Right lung (tissue), 2 donors: ENCODE measurements at regions not wholly inside any gene's neighbourhood (a gene's known extent, or its start where the extent isn't known, plus 50 kb on each side); places are given as distances from the start of the nearest gene placed in this dataset.

Source experiments
- DNase-seq, 2 donors: peaks; one replicate each; pipeline ENCODE4 v3.0.0-alpha.2; 2013

DNA sequence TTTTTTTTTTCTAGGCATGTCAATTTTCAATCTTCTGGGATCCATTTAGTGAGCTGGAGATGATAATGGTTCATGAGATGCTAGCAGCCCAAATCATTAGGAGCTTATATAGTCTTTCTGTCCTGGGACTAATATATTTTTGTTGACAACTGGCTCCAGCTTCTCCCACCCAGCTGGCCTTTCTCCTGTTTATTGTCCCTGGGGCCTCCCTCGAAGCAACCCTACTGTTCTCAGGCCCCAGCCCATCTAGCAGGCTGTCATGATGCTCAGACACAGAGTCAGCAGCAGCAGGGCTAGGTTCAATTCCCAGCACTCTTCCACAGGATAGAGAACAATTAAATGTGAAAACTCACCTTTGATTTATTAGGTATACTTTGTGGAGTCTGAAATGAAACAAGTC, 127.6 kb upstream of the MID1 start:
- no peak for DNase-seq

DNA sequence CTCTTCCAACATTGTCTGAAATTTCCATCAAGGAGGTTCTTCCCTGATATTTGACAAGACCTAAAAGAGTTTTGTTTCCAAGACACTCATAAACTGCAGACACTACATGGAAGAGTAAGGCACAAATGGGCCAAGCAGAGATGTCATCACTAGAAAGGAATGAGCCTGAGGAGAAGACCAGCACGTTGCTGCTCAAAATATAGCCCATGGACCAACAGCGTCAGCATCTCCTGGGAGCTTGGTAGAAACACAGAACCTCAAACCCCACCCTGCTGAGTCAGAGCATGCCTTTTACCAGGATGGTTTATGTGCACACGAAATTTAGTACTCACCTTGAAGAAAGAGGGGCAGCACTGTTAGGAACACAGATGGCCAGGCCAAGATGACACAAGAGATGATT, 128.7 kb upstream of the MID1 start:
- no peak for DNase-seq

DNA sequence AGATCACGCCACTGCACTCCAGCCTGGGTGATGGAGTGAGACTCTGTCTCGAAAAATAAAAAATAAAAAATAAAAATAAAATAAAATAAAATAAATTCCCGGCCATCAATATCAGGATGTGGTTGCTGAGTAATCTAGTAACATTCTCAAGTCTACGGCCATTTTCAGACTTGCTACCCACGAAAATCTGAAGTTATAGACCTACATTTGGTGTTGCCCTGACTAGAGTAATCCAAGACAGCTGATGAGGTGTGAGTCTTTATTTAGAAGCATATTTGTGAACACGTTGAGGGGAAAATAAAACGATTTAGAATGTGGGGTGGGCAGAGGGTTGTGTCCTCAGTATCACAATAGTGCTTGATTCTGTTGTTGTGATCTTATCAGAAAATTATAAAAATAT, 130.2 kb upstream of the MID1 start:
- DNase-seq, result no peak

DNA sequence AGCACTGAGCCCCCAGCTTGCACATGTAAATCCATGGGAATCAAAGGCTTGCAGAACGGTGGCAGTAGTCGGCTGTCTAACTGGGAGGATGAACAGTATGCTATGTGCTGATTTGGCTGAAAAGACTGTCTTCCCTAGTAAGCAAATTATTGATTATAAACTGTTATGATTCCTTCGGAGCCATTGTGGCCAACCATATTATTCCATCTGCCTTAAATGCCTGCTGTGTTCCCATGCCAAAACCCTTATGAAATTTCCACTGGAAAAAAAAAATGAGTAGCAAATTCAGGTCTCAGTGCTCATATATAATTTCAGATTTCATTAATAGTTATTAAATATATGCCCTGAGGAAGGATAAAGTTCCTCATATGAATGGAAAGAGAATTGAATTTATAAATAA, 132.7 kb upstream of the MID1 start:
- no peak for DNase-seq

DNA sequence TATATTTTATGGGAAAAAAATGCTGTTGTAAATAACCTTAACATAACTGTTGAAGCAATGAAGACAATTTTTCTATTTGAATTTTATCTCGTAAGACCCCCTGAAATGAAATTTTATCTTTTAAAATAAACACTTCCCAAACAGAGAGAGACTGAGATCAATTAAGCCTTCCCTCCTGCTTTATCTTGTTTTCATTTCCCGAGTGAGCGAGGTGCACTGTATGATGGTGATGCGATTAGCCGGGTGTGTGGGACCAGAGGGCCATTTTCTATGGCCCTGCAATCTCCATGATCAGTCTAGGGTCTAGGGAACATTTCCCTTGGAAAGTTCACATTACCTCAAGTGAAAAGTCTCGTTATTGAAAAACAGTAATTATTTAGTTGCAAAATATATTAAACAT, 134.1 kb upstream of the MID1 start:
- no peak for DNase-seq

- no peak for DNase-seq
These were observed 135.3 kb upstream of the MID1 start for GRCh38 chrX:10755439-10756334.

DNA sequence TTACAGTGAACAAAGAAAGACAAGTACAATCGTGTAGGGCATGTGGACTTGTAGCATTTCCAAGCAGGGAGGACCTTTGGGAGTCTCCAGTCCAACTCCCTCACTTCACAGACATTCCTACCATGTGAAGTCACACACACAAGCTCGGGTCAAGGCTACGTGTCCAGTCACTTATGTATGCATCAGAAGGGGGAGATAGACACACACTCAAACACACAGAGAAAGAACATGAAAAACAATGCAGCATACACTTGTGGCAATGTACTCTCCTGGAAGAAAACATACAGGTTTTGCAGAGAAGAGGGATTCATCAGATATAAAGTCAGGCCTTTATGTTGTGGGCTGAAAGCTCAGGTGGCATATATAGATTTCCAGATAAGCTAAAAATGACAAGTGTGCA, 136.1 kb upstream of the MID1 start:
- no peak for DNase-seq

GRCh38 chrX:10759141-10759799, 138.9 kb upstream of the MID1 start:
- peak in 1 of 2 donors; percentile 23 for DNase-seq

DNA sequence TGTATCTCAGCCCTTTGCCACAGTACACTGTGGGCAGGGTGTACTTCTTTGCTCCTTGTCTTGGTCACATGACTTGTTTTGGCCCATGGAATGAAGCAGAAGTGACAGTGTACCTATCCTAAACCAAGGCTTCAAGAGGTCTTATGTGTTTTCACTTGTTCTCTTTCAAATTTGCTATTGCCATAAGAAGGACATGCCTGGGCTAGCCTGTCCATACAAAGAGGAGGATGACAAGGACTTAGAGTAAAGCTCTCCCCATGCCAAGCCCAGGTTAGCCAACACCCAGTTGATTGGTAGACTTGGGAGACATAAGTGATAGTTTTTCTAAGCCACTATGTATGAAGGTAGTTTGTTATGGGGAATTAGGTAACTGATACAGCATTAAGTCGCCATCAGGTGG, 141.1 kb upstream of the MID1 start:
- DNase-seq, result no peak

DNA sequence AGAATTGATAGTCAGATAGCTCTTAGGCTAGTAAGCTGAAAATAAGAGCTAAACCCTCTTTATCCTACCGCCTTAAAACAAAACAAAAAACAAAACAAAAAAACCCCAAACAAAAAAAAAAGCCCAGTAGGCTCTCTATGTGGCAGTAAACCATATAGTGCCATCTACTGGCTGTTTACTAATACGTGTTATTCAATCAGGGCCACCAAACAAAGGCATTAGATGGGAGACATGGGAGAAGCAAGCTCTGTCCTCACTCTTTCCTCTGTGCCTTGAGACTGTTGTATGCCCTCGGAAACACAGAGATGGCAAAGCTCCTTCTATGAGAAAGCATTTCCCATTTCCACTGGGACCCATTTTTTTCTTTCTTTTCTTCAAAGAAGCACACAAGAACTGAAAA, 148.8 kb upstream of the MID1 start:
- peak in 1 of 2 donors; percentile 21 for DNase-seq

DNA sequence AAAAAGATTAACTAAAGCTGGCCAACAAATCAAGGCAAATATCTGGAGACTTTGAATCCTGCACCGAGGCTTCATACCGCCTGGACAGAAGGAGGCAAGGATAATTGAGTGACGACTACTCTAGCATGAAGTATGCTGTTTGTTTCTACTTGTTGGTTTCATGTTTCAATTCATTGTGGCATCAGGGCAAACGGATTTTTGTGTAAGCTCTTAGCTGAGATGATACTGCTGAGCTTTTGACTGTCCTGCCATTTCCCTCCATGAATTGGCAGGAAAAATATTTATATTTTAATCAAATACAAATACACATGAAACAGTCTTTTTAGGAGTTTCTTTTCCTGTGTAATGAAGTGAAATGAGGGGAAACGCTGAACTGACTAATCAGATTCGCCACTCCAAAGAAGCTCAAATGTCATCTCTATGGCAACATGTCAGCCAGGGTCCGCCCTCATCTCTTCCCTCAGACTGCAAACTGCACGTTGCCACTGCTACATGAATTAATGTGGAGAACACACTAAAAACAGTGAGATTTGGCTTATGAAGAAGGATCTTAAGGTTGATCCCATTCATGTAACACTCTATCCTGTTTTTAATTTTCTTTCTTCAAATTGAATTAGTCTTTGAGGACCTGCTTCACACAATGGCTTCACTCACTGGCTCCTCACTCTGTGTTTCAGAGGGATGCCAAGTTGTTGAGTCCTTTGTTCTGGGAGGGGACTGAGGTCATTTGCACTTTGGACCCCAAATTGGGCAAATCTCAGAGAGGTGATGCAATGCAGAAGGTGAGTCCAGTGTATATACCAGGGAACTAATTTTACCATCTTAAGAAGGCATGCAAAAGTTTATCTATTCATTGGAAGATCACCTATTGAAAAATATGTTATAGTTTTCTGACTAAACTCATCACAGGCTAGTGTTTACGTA, 149.6 kb upstream of the MID1 start:
- DNase-seq, result peak; percentile 38 to 50

DNA sequence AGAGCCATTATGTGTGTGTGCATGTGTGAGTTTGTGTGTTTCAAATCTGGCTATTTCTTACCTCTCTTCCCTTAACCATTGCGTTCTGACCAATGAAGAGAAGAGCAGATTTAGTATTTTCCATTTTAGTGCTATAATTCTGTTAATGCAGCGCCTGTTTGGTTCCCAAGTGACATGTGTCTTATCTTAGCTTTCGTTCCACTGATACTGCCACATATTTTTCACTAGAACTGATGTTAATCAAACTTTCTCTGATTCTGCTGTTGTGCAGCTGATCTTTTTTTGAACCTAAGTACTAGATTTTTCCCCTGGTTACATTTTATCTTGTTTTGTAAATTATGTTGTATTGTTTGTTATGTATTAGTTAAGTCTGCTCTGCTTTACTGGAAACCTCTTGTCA, 152.9 kb upstream of the MID1 start:
- DNase-seq, result no peak

DNA sequence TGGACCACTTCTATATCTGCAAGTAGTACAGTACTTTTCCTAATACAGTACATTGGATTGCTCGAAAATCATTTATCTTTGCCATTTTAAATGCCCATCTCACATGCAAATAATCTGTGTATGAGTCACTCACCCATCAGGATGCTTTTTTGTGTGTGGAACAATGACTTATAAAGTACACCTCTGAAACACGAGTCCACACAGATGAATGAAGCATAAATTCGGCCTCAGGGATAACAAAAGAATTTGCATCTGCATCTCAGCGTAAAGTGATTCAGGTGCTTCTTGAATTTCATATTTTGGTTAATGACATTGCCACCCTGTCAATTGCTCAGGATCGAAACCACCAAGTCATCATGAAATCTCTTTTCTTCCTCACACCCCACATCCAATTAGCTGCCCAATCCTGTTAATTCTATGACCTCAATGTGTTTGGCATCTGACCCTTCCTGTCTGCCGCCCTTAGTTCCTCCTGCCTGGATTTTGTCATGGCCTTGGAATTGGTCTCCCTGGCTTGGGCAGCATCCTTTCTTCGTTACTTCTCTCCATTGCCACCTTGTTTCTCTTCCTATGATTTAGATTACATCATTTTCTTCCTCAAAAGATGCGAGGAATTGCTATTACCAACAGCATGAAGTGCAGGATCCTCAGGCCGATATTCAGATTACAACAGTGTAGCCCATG, 161.6 kb upstream of the MID1 start:
- DNase-seq, result no peak

- no peak for DNase-seq
These were observed 163.1 kb upstream of the MID1 start for GRCh38 chrX:10783451-10783995.

DNA sequence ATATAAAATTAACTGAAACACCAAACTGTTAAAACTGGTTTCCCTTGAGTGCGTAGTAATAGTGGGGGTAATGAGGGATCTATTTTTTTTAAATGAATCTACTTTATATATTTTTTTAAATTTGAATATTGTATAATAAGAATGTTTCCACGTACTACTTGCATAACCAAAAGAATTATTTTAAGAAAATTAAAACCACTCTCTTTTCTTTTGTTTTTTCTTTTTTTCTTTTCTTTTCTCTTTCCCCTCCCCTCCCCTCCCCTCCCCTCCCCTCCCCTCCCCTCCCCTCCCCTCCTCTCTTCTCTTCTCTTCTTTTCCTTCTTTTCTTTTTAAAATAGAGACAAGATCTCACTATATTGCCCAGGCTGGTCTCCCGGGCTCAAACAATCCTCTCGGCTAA, 166.9 kb upstream of the MID1 start:
- no peak for DNase-seq

DNA sequence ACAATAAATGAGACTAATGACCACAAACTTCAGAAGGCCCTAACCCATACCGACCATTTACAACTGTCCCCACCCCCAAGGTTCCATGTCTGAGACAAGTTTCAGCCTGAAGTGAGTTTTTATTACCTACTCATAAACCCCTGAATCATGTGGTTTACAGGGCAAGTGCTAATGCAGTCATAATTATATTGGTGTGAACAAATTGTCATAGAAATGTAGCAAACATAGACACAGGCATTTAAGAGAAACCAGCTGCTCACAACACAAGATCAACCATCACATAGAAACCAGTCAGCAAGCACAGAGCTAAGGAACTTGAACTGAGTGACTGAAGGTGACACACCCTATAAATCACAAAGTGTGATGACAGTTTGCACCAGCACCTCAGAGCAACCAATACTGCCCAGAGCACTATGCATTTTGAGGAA, 173.8 kb upstream of the MID1 start:
- no peak for DNase-seq

DNA sequence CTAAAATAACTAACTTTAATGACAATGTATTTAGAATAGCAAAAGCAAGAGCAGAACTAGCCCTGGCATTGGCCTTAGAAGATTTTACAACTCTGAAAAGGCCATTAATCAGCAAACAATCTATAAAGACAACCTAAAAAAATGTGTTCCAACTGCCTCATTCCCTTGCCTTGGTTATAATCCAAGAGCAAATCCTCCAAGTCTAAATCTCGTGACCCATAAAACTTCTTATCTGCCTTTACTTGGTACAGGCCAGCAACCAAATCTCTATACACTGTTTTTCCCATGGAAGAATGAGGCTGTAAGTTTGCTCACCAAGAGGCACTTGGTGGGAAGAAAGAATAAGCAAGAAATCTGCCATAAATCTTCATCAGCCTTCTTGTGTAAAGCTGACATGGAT, 175.3 kb upstream of the MID1 start:
- no peak for DNase-seq

DNA sequence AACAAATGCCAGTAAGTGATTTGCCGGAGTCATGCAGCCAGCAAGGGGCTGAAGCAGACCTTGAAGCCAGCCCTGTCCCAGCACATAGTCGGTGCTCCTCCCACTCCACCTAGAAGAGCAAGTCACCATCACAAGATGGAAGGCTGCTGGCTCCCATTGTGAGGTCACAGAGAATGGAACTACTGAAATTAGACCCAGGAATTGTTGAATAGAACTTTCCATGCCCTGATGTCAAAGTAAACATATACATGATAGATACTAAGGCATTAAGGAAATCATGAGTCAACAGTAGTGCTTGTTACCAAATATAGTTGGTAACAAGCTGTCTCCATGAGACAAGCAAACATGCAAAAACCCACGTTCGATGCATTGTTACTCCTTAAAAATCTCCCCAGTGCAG, 177.1 kb upstream of the MID1 start:
- no peak for DNase-seq

DNA sequence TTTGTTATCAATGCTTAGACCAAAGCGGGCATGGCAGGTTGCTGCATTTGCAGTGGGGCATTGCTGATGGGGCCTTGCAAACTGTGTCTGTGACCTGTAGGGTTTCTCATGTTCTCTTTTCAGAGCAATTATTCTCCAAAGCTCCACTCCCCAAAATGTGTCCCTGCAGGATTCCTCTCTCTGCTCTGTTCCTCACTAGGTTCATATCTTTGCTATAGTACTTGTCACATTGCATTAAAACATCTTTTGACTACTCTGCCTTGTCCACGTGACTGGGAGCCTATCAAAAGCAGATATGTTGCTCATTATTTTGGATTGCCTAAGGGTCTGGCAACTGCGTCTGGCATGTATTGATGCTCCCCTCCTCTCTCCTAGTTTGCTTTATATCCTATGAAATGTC, 177.7 kb upstream of the MID1 start:
- DNase-seq, result no peak

- DNase-seq, result no peak
These were observed 180.4 kb upstream of the MID1 start for GRCh38 chrX:10800796-10801195.

DNA sequence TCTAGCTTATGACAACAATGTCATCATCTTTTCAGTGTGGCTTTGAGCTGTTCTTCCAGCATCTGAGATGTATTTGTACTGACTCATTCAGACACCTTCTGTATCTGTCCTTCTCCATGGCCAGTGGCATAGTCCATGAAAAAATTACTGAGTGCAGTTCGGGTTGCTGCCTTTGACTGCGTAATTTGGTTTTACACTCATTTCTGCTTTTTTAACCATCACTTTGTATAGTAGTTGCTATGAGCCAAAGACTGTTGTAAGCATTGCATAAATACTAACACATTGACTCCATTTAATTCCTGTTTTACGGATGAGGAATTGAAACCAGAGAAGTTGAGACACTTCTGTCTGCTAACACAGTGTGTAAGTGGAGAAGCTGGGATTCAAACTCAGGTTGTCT, 190.7 kb upstream of the MID1 start:
- no peak for DNase-seq

DNA sequence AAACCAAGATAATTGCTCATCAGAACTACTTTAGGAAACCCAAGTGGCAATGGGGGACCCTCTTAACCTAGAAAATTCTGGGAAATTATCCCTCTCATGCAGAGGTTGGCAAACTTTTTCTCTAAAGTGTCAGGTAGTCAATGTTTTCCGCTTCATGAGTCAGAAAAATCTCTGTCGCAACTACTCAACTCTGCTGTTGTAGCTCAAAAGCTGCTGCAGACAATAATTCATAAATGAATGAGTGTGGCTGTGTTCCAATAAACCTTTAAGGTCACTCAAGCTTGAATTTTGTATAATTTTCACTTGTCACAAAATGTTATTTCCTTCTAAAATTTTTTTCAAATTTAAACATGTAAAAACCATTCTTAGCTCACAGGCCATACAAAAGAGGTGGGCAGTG, 193.4 kb upstream of the MID1 start:
- DNase-seq, result no peak
